AG08395 (cell line): ENCODE measurements at regions not wholly inside any gene's neighbourhood (a gene's known extent, or its start where the extent isn't known, plus 50 kb on each side); places are given as distances from the start of the nearest gene placed in this dataset.
"Not testable (repeated sequence)": the region's sequence is repeated elsewhere in the genome, so short reads cannot be mapped to it uniquely, and the experiment has no call there.

Experiments used
- DNase-seq: peaks from one replicate; pipeline ENCODE4 v3.0.0; 2012; ENCODE audit warnings: mixed read lengths, low spot score

DNA sequence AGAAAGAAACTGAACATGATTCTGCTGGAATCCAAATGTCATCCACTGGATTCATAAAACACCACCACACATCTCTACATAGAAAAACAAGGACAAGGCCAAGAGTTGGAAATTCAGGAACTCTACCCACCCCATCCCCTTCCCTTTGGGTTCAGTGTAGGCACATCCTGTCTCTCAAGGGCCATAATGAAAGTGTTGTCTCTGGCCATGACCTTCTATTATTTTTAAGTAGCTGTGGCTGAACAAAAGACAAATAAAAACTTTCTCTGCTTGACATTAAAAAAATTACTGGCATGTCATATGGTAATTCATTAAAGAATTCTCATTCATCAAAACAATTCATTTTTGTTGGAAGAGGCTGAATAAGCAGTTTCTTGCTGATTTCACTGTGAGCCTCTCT lies 54.9 kb upstream of the ZBTB18 start:
- no peak for DNase-seq

DNA sequence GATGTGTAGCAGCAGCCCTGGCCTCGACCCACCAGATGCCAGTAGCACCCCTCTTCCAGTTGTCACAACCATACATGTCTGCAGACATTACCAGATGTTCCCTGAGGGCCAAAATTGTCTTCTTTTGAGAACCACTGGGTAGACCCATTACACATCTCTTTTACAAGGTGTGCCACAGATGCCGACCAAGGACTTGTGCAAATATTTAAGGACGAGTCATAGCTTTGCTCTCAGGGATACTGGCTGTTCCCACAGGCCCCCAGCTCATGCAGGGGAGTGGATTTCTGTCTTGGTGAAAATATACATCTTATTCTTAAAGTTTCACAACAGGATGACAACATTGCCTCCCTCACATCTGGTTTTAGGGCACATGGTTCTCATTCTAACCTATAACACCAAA lies 59.4 kb upstream of the ZBTB18 start:
- DNase-seq: no peak

DNA sequence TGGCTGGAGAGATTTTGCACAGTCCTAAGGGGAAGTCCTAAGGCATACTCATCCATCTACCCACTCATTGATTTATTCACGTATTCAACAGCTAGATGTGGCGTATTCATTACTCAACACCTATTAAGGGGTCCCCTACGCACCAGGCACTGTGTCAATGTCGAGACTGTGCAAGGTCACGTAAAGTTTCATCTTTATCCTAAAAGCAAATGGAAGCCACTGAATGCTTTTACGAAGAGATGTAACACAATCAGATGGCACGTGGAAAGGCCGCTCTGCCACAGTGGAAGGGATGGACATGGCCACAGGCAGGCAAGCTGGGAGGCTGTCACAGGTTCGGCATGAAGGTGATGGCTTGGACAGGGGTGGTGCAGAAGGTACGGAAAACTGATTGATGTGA lies 66.3 kb upstream of the ZBTB18 start:
- DNase-seq: no peak

DNA sequence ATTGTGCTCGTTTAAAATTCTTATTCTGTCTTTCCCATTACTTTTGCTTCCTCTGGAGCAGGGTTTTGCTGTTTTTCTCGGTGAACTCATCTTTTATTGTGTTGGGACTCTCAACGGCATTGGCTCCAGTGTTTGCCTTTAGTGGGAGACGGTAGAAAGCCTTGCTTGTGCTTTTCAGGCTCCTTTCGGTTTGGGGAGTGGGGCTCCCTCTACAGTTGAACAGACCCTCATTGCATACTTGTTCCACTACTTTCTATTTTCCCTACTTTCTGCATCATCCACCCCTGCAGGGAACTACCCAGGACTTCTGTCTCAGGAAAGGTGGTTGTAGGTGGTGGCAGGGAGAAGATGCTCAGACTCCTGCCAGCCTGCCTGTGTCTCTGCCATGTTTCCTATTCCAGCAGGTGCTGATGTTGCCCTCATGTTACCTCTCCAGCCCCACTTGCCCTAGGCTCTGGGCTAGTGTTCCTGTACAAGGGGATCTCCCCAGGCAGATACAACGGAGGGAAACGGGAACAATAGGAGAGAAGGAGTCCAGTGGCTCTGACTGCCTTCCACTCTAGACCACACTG lies 68.5 kb upstream of the ZBTB18 start:
- no peak for DNase-seq

- no peak for DNase-seq
Observed at GRCh38 chr1:243980471-243980870, 70.6 kb upstream of the ZBTB18 start.

GRCh38 chr1:243980071-243980470 lies 71.0 kb upstream of the ZBTB18 start:
- no peak for DNase-seq

DNA sequence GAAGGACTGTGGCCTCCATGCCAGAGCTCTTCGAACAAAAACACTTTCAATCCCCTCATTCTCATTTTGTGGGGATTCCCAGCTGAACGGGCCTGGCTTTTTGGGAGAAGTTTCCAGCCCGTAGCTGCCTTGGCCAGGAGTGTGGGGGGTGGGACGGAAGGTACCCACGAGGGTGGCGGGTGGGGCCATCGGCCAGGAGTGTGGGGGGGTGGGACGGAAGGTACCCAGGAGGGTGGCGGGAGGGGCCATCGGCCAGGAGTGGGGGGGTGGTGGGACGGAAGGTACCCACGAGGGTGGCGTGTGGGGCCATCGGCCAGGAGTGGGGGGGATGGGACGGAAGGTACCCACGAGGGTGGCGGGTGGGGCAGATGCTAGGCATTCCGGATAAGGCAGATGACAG lies 71.7 kb upstream of the ZBTB18 start:
- no peak for DNase-seq

- DNase-seq: peak; percentile 9
Observed at GRCh38 chr1:243977094-243977493, 74.0 kb upstream of the ZBTB18 start.

- peak; percentile 10 for DNase-seq
Observed at GRCh38 chr1:243974451-243975292, 76.4 kb upstream of the ZBTB18 start.

GRCh38 chr1:243973169-243973568 lies 77.9 kb upstream of the ZBTB18 start:
- DNase-seq: no peak

DNA sequence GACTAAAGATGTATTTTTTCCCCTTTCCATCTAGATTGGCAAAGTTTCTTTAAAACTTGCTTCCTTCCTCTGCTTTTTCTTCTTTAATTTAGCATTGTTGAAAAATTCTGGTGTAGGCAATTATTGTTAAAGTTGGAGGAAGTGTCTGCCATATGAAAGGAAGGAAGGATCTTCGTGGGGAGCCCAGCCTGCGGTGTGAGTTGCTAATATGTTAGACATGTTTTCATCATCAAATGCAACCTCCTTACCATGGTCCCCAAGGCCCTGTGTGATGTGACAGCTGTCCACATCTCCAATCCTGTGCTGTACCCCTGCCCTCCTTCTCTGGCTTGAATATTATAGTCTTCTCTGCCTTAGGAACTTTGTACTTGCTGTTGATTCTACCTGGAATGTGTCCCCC lies 81.0 kb upstream of the ZBTB18 start:
- no peak for DNase-seq

DNA sequence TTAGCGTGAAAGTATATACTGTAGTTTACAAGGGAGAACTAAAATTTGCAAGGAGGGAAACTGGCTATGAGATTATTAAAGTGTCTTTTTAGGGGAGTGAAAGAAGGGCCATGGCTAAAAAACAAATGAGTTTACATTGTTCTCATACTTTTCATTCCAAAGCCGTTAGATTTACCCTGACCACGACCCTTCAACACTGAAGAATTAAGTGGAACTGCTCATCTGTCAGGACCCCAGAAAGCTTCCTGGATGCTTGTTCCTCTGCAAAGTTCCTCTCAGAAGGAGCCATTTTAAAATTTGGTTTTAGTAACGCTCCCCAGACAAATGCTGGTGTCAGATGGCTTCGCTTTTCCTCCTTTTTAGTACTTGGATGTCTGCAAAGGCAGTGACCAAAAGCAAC lies 82.7 kb upstream of the ZBTB18 start:
- peak; percentile 10 for DNase-seq

GRCh38 chr1:243964915-243965314 lies 86.2 kb upstream of the ZBTB18 start:
- peak; percentile 35 for DNase-seq

- no peak for DNase-seq
Observed at GRCh38 chr1:243963571-243963970, 87.5 kb upstream of the ZBTB18 start.

DNA sequence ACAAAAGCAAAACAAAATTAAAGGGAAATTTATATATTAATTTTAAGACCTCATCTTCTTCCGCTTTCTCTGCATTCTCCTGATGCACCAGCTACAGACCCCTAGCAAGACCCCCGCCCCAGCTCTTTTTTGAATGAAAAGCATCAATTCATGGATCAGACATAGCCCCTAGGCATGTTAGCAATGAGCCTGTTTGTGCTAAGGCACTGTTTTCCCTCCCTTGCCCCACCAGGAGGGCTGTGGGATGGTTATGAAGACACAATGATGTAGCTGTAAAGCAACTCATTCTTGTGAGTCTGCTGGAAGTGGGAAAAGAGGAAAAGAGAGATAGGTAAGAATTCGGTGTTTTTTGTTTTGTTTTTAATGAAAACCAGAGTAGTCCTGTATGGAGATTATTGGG lies 88.5 kb upstream of the ZBTB18 start:
- DNase-seq: no peak

- DNase-seq: no peak
Observed at GRCh38 chr1:243959998-243960397, 91.1 kb upstream of the ZBTB18 start.

GRCh38 chr1:243957141-243957540 lies 93.9 kb upstream of the ZBTB18 start:
- DNase-seq: no peak

- DNase-seq: no peak
Observed at GRCh38 chr1:243956450-243956849, 94.6 kb upstream of the ZBTB18 start.

DNA sequence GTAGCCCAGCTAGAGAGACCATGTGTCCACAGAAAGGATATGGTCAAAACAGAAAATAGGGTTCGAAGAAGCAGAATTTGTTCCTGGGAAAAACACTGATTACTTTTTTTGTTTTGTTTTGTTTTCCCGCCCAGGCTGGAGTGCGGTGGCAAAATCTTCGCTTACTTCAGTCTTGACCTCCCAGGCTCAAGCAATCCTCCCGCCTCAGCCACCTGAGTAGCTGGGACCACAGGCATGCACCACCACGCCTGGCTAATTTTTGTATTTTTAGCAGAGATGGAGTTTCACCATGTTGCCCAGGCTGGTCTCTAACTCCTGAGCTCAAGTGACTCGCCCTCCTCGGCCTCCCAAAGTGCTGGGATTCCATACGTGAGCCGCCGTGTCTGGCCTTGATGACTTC lies 99.9 kb upstream of the ZBTB18 start:
- DNase-seq: not testable (repeated sequence)

- peak; percentile 59 for DNase-seq
Observed at GRCh38 chr1:243950166-243950565, 100.1 kb upstream of the AKT3 start.

- peak; percentile 19 for DNase-seq
Observed at GRCh38 chr1:243946946-243947345, 96.9 kb upstream of the AKT3 start.

DNA sequence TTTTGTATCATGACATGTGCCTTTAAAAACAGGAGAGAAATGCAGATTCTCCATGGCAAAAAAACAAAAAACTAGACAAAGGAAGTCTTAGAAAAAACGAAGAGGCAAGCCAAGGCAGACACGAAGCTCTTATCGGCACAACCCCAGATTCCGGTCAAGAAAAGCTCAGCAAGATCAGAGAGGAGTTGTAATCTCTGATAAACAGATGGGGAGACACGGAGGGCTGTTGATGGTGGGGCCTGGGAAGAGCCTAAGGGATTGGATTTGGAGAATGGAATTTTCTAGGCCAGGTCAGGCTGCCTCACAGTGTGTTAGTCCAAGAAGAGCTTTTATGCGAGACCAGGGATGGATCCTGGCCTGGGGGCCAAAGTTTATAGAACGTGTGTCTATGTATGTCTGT lies 96.2 kb upstream of the AKT3 start:
- no peak for DNase-seq

DNA sequence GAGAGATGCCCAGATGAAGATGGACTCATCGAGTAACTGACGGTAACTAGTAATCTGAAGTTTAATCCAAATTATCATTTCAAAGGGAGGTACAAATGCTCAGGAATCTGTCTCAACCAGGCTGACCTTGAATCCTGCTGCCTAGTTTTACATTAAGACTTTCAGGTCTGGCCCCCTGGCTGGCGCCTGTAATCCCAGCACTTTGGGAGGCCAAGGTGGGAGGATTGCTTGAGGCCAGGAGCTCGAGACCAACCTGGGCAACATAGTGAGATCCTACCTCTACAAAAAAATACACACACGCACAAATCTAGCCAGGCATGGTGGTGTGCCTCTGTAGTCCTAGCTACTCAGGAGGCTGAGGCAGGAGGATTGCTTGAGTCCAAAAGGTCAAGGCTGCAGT lies 95.7 kb upstream of the AKT3 start:
- no peak for DNase-seq
